Liver (tissue), 2 donors: ENCODE measurements at regions not wholly inside any gene's neighbourhood (a gene's known extent, or its start where the extent isn't known, plus 50 kb on each side); places are given as distances from the start of the nearest gene placed in this dataset.

Experiments used
- FOXA1 ChIP-seq: IDR thresholded peaks from 2 replicates; pipeline ENCODE4 v1.6.1; 2016; ENCODE audit warnings: antibody characterized with exemption
- FOXA2 ChIP-seq: IDR thresholded peaks from 2 replicates; pipeline ENCODE4 v1.6.1; 2016; ENCODE audit warnings: antibody characterized with exemption
- TF ChIP-seq, protein P1 (sequence below): IDR thresholded peaks from 2 replicates; pipeline ENCODE4 v1.6.1; 2016; ENCODE audit warnings: antibody characterized with exemption
- TF ChIP-seq, protein P2 (sequence below): fragments of 150-350 bp; IDR thresholded peaks from 2 replicates; pipeline ENCODE4 v1.5.1; 2017; ENCODE audit warnings: improper control_type of control experiment, low read depth, low read length; ENCODE audit not compliant: missing input control
- donor health status: healthy.

DNA sequence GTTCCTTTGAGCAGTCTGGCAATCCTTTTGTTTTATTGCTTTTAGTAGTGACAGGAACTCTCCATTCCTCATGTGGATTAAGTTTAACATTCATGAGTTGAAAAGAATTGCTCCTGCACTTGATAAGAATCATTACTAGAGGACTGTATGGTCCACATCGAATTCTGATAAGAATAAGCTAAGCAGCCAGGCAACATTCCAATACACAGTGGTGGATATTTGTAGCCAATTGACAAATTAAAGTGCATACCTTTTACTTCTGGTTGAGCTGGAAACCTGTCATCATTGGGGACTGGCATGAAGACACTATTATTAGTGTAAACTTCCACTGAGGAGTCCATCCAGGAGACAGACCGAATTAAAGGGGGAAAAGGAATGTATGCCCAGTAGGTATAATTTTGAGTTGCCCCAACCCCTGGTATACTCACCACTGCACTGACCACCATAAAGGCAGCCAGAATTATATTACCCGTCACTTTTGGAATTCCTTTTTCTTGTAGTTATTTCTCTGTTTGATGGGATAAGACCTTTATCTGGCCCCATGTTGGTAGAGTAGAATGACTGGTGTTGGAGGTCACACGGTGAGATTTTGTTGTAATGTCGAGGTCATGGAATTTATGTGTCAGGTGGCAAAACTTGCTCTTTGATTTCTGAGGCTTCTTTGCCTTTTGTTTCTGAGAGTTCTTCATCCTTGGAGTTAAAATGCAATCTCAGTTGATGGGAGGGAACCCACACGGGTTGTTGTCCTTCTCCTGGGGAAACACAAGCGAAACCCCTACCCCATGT lies 72.1 kb upstream of the ARL4D start:
- TF ChIP-seq, protein P1, sequence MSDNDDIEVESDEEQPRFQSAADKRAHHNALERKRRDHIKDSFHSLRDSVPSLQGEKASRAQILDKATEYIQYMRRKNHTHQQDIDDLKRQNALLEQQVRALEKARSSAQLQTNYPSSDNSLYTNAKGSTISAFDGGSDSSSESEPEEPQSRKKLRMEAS = no peak
- TF ChIP-seq, protein P2, sequence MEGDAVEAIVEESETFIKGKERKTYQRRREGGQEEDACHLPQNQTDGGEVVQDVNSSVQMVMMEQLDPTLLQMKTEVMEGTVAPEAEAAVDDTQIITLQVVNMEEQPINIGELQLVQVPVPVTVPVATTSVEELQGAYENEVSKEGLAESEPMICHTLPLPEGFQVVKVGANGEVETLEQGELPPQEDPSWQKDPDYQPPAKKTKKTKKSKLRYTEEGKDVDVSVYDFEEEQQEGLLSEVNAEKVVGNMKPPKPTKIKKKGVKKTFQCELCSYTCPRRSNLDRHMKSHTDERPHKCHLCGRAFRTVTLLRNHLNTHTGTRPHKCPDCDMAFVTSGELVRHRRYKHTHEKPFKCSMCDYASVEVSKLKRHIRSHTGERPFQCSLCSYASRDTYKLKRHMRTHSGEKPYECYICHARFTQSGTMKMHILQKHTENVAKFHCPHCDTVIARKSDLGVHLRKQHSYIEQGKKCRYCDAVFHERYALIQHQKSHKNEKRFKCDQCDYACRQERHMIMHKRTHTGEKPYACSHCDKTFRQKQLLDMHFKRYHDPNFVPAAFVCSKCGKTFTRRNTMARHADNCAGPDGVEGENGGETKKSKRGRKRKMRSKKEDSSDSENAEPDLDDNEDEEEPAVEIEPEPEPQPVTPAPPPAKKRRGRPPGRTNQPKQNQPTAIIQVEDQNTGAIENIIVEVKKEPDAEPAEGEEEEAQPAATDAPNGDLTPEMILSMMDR = no peak
- TF ChIP-seq FOXA1 (no peak), FOXA2 (no peak)
